22Rv1 (cell line): ENCODE measurements at regions not wholly inside any gene's neighbourhood (a gene's known extent, or its start where the extent isn't known, plus 50 kb on each side); places are given as distances from the start of the nearest gene placed in this dataset.

Source experiments
- CTCF ChIP-seq: fragments of 450-650 bp; IDR thresholded peaks from 2 replicates; pipeline ENCODE4 v1.5.1; 2017; ENCODE audit warnings: mild to moderate bottlenecking
- ZFX ChIP-seq: fragments of 450-650 bp; IDR thresholded peaks from 2 replicates; pipeline ENCODE4 v1.6.1; 2017; ENCODE audit warnings: antibody characterized with exemption, borderline replicate concordance

GRCh38 chr4:19736968-19737756 lies 514.5 kb upstream of the SLIT2 start:
- TF ChIP-seq CTCF (no peak), ZFX (no peak)
